Activated CD4-positive, alpha-beta T cell treated with anti-CD3 and anti-CD28 coated beads, Interleukin-2, amount 10 ng/mL, durations not matched to agents 24 days and 14 days (primary cell): ENCODE measurements at regions not wholly inside any gene's neighbourhood (a gene's known extent, or its start where the extent isn't known, plus 50 kb on each side); places are given as distances from the start of the nearest gene placed in this dataset.

ENCODE experiments used
- DNase-seq: peaks from one replicate; pipeline ENCODE4 v3.0.0; 2022
- H3K27ac Mint-ChIP-seq: one replicate; pipeline ENCODE4 v1.8.0; 2022; ENCODE audit warnings: mild to moderate bottlenecking, mixed read lengths
- H3K27me3 Mint-ChIP-seq: one replicate; pipeline ENCODE4 v1.8.0; 2022; ENCODE audit warnings: mixed read lengths
- H3K36me3 Mint-ChIP-seq: one replicate; pipeline ENCODE4 v1.8.0; 2022; ENCODE audit warnings: low read depth, mild to moderate bottlenecking, mixed read lengths
- H3K4me1 Mint-ChIP-seq: one replicate; pipeline ENCODE4 v1.8.0; 2021; ENCODE audit warnings: mixed read lengths
- H3K4me3 Mint-ChIP-seq: one replicate; pipeline ENCODE4 v1.8.0; 2022; ENCODE audit warnings: mild to moderate bottlenecking, moderate library complexity, mixed read lengths
- H3K9me3 Mint-ChIP-seq: one replicate; pipeline ENCODE4 v1.8.0; 2021; ENCODE audit warnings: mixed read lengths
- intact Hi-C: fragments of 100-400 bp; cut with micrococcal nuclease; formaldehyde crosslinking; loops from one replicate; pipeline ENCODE4 v1.15.1; 2023

DNA sequence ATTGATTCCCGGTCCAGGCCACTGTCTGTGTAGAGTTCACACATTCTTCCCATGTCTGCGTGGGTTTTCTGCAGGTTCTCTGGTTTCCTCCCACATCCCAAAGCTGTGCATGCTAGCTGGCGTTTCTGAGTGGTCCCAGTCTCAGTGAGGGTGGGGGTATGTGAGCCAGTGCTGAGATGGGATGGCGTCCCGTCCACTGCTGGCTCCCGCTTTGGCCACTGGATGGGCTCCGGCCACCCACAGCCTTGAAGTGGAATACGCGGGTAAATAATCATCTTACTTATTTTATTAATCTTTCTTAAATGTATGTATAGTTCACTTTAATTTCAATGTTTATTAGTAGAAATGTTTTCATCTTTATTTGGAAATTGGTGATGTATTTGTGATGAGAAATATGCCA lies 343.5 kb upstream of the MANEA start:
- H3K9me3 Mint-ChIP-seq: no peaks in the 10 kb centered on the region
- intact Hi-C loops: no loop called here
- H3K4me3 Mint-ChIP-seq: no peak overlapping the region
- H3K27ac Mint-ChIP-seq: no peak overlapping the region
- DNase-seq: no peak
- no peaks in the 10 kb centered on the region for H3K27me3 Mint-ChIP-seq
- no peaks in the 10 kb centered on the region for H3K4me1 Mint-ChIP-seq
- no peaks in the 10 kb centered on the region for H3K36me3 Mint-ChIP-seq

DNA sequence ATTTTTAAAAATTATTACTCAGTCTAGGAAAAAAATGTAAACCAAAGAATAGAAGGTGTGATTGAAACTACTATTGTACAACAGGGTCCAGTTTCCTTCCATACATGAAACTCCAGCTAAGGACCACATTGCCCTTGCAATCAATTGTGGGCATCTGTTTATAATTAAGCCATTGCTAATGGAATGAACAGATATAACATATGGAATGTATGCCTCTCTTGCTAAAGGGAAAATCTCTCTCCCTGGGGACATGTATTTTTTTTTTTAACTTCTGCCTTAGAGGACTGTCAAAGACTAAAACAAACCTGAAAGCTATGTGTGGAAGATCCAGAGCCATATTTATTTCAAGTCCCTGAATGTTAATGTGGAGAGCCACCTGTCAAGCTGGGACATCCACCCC lies 336.8 kb upstream of the MANEA start:
- intact Hi-C loops: no loop called here
- no peaks in the 10 kb centered on the region for H3K36me3 Mint-ChIP-seq

DNA sequence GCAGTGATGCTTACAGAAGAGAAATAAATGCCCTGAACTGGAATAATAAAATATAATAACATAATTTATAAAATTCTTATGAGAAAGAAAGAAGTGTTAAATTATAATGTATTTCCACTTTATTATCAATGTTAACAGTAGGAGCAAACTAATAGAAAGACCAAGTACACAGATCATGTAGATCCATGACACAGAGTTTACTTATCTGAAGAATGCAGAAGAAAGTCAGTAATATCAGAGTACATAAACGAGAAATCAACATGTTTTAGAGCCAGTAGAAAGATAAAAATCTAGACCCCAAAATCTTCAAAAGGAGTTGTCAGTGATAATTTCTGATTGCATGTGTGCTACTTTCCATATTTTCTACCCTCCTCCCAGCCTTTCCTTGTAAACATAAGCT lies 334.8 kb upstream of the MANEA start:
- H3K27ac Mint-ChIP-seq: no peak overlapping the region
- intact Hi-C loops: no loop called here
- no peaks in the 10 kb centered on the region for H3K36me3 Mint-ChIP-seq
- DNase-seq: no peak
- no peak overlapping the region for H3K4me3 Mint-ChIP-seq
- H3K9me3 Mint-ChIP-seq: no peaks in the 10 kb centered on the region
- H3K4me1 Mint-ChIP-seq: no peaks in the 10 kb centered on the region
- H3K27me3 Mint-ChIP-seq: no peaks in the 10 kb centered on the region

More for the DNA sequence above, 336.8 kb upstream of the MANEA start:
- no peak overlapping the region for H3K4me3 Mint-ChIP-seq
- H3K27me3 Mint-ChIP-seq: no peaks in the 10 kb centered on the region
- DNase-seq: no peak
- H3K9me3 Mint-ChIP-seq: no peaks in the 10 kb centered on the region
- no peak overlapping the region for H3K27ac Mint-ChIP-seq
- H3K4me1 Mint-ChIP-seq: no peaks in the 10 kb centered on the region

DNA sequence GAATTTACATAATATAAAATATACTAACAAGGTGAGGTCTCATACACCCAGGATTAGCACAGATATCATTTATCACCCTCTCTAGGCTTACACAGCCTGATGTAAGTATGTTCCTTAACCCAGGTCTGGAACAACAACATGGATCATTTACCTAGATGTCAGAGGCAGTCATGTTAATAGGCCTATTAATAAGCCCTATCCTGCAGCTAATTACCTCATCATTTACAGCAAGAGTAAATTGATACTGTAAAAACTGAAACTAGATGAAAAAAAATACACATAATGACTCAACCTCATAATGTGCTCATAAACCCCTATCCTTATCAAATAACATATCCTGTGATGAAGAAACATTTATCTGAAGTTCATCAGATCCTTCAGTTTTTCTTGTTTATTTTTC lies 334.3 kb upstream of the MANEA start:
- Mint-ChIP-seq H3K27ac (no peak overlapping the region), H3K36me3 (no peaks in the 10 kb centered on the region), H3K9me3 (no peaks in the 10 kb centered on the region), H3K4me3 (no peak overlapping the region), H3K4me1 (no peaks in the 10 kb centered on the region), H3K27me3 (no peaks in the 10 kb centered on the region)
- no peak for DNase-seq
- intact Hi-C loops: no loop called here

DNA sequence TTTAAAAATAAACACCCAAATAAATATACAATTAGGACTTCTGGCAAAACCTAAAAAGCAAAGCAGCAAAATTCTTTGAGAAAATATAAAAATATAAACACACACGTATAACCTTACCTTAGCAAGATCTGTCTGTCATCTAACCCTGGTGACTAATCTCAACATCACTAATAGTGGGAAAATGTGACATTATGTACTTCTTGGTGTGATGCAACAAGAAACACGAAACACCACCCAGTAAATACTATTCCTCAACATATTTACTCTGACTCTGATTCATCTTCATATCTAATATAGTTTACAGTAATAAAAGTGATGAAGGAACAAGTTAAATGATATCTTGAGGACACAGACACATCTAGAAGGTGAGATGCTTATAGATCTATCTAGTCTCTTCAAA lies 332.6 kb upstream of the MANEA start:
- H3K27me3 Mint-ChIP-seq: no peaks in the 10 kb centered on the region
- intact Hi-C loops: no loop called here
- no peaks in the 10 kb centered on the region for H3K9me3 Mint-ChIP-seq
- DNase-seq: no peak
- no peak overlapping the region for H3K4me3 Mint-ChIP-seq
- no peaks in the 10 kb centered on the region for H3K4me1 Mint-ChIP-seq
- H3K36me3 Mint-ChIP-seq: no peaks in the 10 kb centered on the region
- H3K27ac Mint-ChIP-seq: no peak overlapping the region

DNA sequence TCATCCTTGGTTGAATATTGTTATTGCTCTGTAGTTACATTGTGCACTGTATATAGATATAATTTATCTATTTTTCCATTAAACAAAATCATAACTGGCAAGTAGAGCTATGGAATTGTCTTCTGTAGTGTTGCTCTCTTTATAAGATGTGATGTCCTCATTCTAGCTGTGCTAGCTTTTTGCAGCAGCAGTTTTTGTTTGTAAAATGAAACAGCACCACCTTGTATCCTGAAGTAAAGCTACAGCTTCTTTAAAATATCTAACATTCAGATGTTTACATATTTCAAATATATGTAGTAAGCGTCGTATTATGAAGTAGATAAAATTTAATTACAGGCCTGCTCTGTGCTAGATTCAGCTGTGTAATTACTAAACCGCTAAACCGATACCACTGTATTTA lies 328.8 kb upstream of the MANEA start:
- Mint-ChIP-seq H3K4me3 (no peak overlapping the region), H3K4me1 (no peaks in the 10 kb centered on the region)
- intact Hi-C loops: no loop called here

DNA sequence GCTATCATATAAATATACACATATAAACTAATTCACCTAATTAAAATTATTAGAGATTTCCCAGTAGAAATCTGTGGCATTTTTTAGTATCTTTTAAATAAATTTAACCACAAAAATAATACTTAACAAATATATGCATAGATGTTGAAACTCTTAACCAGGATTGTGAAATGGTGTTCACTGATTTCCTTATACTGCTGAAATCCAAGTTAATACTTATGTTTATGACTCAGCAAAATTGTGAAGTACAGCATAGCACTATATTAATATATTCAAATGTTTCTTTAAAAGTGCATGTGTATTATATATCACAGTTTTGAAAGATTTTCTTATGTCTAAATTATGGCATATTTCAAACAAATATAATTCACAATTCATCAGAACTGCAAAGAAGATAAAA lies 328.2 kb upstream of the MANEA start:
- DNase-seq: no peak
- intact Hi-C loops: no loop called here
- H3K36me3 Mint-ChIP-seq: no peaks in the 10 kb centered on the region
- H3K4me1 Mint-ChIP-seq: no peaks in the 10 kb centered on the region
- H3K4me3 Mint-ChIP-seq: no peak overlapping the region
- H3K27ac Mint-ChIP-seq: no peak overlapping the region
- no peaks in the 10 kb centered on the region for H3K9me3 Mint-ChIP-seq
- H3K27me3 Mint-ChIP-seq: no peaks in the 10 kb centered on the region

More for the DNA sequence above, 328.8 kb upstream of the MANEA start:
- Mint-ChIP-seq H3K27me3 (no peaks in the 10 kb centered on the region), H3K36me3 (no peaks in the 10 kb centered on the region), H3K27ac (no peak overlapping the region), H3K9me3 (no peaks in the 10 kb centered on the region)
- DNase-seq: no peak

DNA sequence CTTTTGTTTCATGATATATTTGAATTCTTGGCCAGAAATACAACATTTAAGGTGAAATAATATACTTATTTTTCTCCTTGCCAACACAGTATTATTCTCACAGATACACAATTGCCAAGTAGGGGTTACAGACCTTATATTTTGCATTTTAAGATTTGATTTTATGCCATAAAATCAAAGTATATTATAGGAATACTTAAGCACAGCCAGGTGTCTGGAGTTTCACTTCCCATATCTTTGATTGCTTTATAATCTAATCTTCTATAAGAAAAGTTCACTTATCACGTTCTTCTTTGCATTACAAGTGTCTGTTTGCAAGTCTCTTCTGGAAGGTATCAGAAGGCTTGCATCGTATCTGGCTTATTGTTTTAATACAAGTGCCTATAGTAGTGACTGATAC lies 327.7 kb upstream of the MANEA start:
- H3K9me3 Mint-ChIP-seq: no peaks in the 10 kb centered on the region
- no peak for DNase-seq
- no peaks in the 10 kb centered on the region for H3K4me1 Mint-ChIP-seq
- no peak overlapping the region for H3K4me3 Mint-ChIP-seq
- H3K27me3 Mint-ChIP-seq: no peaks in the 10 kb centered on the region
- no peak overlapping the region for H3K27ac Mint-ChIP-seq
- intact Hi-C loops: no loop called here
- no peaks in the 10 kb centered on the region for H3K36me3 Mint-ChIP-seq

DNA sequence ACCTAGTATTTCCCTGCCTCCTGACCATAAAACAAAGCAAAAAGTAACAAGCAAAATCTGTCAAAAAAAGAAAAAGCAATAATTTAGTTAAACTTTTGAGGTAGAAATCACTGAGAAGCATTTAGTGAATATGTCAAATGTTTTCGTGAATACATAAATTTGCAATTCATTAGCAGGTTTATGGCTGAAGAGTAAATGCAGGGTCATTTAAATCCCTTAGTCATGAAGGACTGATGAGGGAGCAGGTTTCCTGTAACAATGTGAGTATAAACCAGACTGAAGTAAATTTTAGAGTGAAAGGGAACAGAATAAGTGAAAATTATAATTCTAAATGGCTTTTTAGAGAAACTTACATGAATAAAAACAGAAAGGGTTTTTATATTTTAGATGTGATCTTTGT lies 313.5 kb upstream of the MANEA start:
- intact Hi-C loops: no loop called here
- no peak overlapping the region for H3K4me3 Mint-ChIP-seq

DNA sequence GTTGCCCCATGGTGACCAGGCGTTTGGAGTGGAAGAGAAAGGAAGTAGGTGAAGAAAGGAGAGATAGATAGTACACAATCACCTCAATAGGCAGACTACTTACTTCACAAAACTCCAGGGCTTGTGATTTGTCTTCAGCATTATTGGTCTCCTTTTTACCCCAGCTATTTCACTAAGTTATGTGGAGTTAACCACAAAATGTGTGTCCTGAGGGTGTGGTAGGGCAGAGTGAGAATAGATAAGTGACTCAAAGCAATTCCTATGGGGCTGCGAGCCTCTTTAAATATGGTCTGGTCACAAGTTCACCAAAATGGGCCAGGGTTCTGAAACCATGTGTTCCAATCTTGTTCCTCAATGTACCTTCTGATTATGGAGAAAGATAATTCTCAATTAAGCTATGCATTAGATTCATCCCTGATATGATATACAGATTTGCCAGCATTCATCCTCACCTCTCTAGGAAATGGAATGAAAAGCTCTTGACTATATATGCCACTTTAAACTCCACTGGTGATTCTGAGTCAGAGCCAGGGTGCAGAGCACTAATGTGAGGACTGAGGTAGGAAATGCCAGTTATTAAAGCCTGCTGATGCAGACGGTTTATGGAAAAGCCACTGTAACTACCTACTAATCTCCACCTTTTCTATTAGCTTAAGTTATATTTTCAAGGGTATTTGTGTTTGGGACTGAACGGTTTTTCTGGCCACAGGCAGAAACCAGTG lies 310.6 kb upstream of the MANEA start:
- H3K9me3 Mint-ChIP-seq: no peaks in the 10 kb centered on the region
- no peak for DNase-seq
- intact Hi-C loops: no loop called here
- no peak overlapping the region for H3K4me3 Mint-ChIP-seq
- H3K36me3 Mint-ChIP-seq: no peaks in the 10 kb centered on the region
- H3K27ac Mint-ChIP-seq: no peak overlapping the region
- H3K27me3 Mint-ChIP-seq: no peaks in the 10 kb centered on the region
- H3K4me1 Mint-ChIP-seq: no peaks in the 10 kb centered on the region

More for the DNA sequence above, 313.5 kb upstream of the MANEA start:
- no peaks in the 10 kb centered on the region for H3K4me1 Mint-ChIP-seq
- DNase-seq: no peak
- no peak overlapping the region for H3K27ac Mint-ChIP-seq
- H3K27me3 Mint-ChIP-seq: no peaks in the 10 kb centered on the region
- no peaks in the 10 kb centered on the region for H3K9me3 Mint-ChIP-seq
- no peaks in the 10 kb centered on the region for H3K36me3 Mint-ChIP-seq

DNA sequence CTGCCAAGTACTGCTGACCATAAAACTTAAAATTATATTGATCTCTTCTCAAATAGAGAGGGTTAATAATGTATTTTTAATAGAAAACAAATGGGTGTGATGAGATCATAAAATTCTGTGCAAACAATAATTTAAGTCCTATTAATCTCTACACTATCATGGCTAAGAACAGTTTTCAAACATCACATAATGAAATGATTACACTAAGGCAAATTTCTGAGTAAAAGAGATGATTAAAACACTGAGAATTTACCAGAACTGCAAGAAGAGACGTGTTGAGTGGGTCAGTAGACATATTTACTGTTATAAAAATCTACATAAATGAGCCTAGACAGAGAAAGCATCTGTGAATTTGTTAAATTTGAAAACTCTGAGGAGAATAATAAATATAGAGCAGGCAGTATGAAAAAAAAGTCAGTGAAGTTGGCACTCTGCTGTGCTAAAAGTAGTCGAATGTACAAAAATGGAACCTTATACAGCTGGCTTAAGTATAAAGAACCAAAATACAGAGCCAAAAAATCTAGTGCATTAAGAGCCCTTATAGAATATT lies 302.6 kb upstream of the MANEA start:
- Mint-ChIP-seq H3K27me3 (no peaks in the 10 kb centered on the region), H3K36me3 (no peaks in the 10 kb centered on the region), H3K4me1 (no peaks in the 10 kb centered on the region), H3K27ac (no peak overlapping the region), H3K9me3 (no peaks in the 10 kb centered on the region), H3K4me3 (no peak overlapping the region)
- intact Hi-C loops: no loop called here
- no peak for DNase-seq

DNA sequence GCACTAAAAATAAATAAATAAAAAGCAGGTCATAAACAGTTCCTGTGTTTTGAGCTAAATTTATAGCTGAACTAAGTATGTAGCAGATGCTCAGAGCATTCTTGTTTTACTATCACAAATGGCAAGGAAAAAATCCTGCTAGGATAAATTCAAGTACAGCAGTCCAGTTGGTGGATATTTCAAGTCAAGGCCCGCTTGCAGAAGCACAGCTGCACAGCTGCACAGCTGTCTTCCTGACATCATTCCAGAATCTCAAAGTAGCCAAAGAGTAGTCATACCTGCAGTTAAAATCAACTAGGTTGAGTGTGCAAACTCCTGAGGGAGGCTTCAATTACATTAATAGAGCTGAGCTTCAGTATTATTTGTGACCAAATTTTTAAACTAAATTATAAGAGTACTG lies 297.7 kb upstream of the MANEA start:
- H3K36me3 Mint-ChIP-seq: no peaks in the 10 kb centered on the region
- intact Hi-C loops: no loop called here

DNA sequence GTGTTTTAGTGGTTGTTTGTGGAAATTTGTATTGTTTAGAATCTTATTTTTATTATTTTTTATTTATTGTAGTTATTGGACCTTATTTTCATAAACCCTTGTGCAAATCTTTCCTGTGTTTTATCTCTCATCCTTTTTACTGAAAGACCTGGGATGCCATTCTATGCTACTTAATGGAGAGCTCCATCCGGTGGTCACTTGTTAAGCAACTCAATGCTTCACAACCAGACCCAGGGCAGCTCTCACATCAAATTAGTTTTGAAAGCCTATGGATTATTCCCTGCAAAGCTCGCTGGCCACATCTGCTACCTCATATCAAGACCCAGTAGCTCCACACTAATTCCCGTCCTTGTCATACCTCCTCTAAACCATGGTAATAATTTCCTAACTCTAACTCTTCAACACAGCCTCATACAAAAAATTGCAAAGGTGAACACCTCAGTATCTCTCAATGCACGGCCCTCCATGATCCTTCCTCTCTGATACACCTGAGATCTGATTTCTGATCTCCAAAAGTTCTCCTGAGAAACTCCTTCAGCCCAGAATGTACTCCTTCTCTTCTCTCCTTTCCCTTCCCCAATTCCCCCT lies 296.6 kb upstream of the MANEA start:
- Mint-ChIP-seq H3K9me3 (no peaks in the 10 kb centered on the region), H3K27me3 (no peaks in the 10 kb centered on the region), H3K27ac (no peak overlapping the region), H3K4me1 (no peaks in the 10 kb centered on the region), H3K36me3 (no peaks in the 10 kb centered on the region), H3K4me3 (no peak overlapping the region)
- no peak for DNase-seq
- intact Hi-C loops: no loop called here

More for the DNA sequence above, 297.7 kb upstream of the MANEA start:
- DNase-seq: no peak
- Mint-ChIP-seq H3K27me3 (no peaks in the 10 kb centered on the region), H3K4me1 (no peaks in the 10 kb centered on the region), H3K27ac (no peak overlapping the region), H3K4me3 (no peak overlapping the region), H3K9me3 (no peaks in the 10 kb centered on the region)

DNA sequence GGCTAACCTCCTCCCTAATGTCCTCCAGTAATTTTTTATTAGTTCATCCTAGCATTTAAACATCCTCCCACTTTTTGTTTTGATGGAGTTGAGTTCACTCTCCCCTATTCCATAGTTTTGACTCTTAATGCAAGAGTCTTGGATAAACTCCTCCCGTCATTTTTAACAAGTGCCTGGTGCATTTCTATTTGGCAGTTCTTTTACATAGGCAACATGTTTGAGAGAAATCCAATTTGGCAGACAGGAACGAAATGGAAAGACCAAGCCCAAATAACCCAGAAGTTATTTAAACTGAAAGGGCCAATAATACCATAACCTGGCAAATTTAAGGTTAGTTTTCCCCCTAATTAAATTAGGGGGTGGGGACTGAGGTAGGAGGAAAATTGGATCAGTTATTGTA lies 291.5 kb upstream of the MANEA start:
- Mint-ChIP-seq H3K4me1 (no peaks in the 10 kb centered on the region), H3K27ac (no peak overlapping the region), H3K9me3 (no peaks in the 10 kb centered on the region), H3K4me3 (no peak overlapping the region), H3K27me3 (no peaks in the 10 kb centered on the region), H3K36me3 (no peaks in the 10 kb centered on the region)
- intact Hi-C loops: no loop called here
- no peak for DNase-seq

DNA sequence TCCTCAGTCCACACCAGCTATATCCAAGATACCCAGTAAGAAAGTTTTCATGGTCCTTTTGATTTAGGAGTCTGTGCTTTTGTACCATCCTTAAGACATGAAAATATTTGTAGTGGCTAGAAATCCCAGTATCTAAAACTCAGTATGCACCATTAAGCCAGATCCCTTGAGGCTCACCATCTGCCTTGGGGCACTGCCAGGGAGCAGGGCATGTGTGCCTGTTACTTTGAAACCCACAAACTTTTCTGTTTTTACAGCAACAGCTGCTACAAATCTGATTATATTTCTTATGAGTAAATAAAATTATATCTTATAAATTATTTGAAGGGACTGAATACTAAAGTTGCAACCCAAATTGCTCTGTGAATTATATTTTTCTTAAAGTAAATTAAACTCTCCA lies 290.5 kb upstream of the MANEA start:
- Mint-ChIP-seq H3K36me3 (no peaks in the 10 kb centered on the region), H3K4me3 (no peak overlapping the region), H3K27me3 (no peaks in the 10 kb centered on the region), H3K27ac (no peak overlapping the region), H3K9me3 (no peaks in the 10 kb centered on the region), H3K4me1 (no peaks in the 10 kb centered on the region)
- no peak for DNase-seq
- intact Hi-C loops: no loop called here
